ENCODE measurements at regions not wholly inside any gene's neighbourhood (a gene's known extent, or its start where the extent isn't known, plus 50 kb on each side); places are given as distances from the start of the nearest gene placed in this dataset.

- Histone ChIP-seq H3K9me3 (ENCODE audit: control insufficient read depth, insufficient read depth, low read depth, low read length) (no peaks in the 10 kb centered on the region), H3K27me3 (ENCODE audit: control insufficient read depth, insufficient read depth, low read length) (no peaks in the 10 kb centered on the region), H3K4me2 (ENCODE audit: extremely low read depth, insufficient read depth, low read length) (no peak overlapping the region), H3K4me1 (ENCODE audit: control insufficient read depth, extremely low read depth, insufficient read depth, low read length) (no peaks in the 10 kb centered on the region), H3K79me2 (ENCODE audit: control insufficient read depth, insufficient read depth, low read length) (no peaks in the 10 kb centered on the region), H3K36me3 (ENCODE audit: control insufficient read depth, insufficient read depth, low read length) (no peaks in the 10 kb centered on the region), H2AFZ (ENCODE audit: low read length) (no peak overlapping the region), H3K9ac (ENCODE audit: insufficient read depth, low read length) (no peak overlapping the region), H3K27ac (ENCODE audit: insufficient read depth, low read length) (no peak overlapping the region), H3K4me3 (replicated peaks in 1 of 4; ENCODE audit: control extremely low read depth in 1 of 4, insufficient read depth in 1 of 4, low read depth in 3 of 4, low read length in 4 of 4) (no peak overlapping the region), H4K20me1 (ENCODE audit: control insufficient read depth, extremely low read depth, insufficient read depth, low read length) (no peaks in the 10 kb centered on the region)
- TF ChIP-seq EZH2 (IDR thresholded peaks at IDR 0.05; ENCODE audit: low read length, missing control alignments) (no peak), CTCF (conservative IDR thresholded peaks at IDR 0.05 in 1 of 2, IDR thresholded peaks at IDR 0.05 in 1 of 2; ENCODE audit: low read depth in 1 of 2, low read length in 2 of 2) (no peak)
- DNase-seq (ENCODE audit: low read depth in 2 of 2): no peak
Observed at GRCh38 chr2:228956701-228957474, 314.2 kb downstream of the PID1 start.

GRCh38 chr2:228949831-228950230 lies 321.3 kb downstream of the PID1 start:
- TF ChIP-seq EZH2 (IDR thresholded peaks at IDR 0.05; ENCODE audit: low read length, missing control alignments) (no peak), CTCF (conservative IDR thresholded peaks at IDR 0.05 in 1 of 2, IDR thresholded peaks at IDR 0.05 in 1 of 2; ENCODE audit: low read depth in 1 of 2, low read length in 2 of 2) (no peak)
- H3K36me3 ChIP-seq (ENCODE audit: control insufficient read depth, insufficient read depth, low read length): no peaks in the 10 kb centered on the region
- H3K4me2 ChIP-seq (ENCODE audit: extremely low read depth, insufficient read depth, low read length): no peak overlapping the region
- H3K27ac ChIP-seq (ENCODE audit: insufficient read depth, low read length): no peak overlapping the region
- no peaks in the 10 kb centered on the region for H3K79me2 ChIP-seq (ENCODE audit: control insufficient read depth, insufficient read depth, low read length)
- no peaks in the 10 kb centered on the region for H3K4me1 ChIP-seq (ENCODE audit: control insufficient read depth, extremely low read depth, insufficient read depth, low read length)
- H4K20me1 ChIP-seq (ENCODE audit: control insufficient read depth, extremely low read depth, insufficient read depth, low read length): no peaks in the 10 kb centered on the region
- no peaks in the 10 kb centered on the region for H3K27me3 ChIP-seq (ENCODE audit: control insufficient read depth, insufficient read depth, low read length)
- H2AFZ ChIP-seq (ENCODE audit: low read length): no peak overlapping the region
- H3K9me3 ChIP-seq (ENCODE audit: control insufficient read depth, insufficient read depth, low read depth, low read length): no peaks in the 10 kb centered on the region
- no peak overlapping the region for H3K4me3 ChIP-seq (replicated peaks in 1 of 4; ENCODE audit: control extremely low read depth in 1 of 4, insufficient read depth in 1 of 4, low read depth in 3 of 4, low read length in 4 of 4)
- H3K9ac ChIP-seq (ENCODE audit: insufficient read depth, low read length): no peak overlapping the region
- no peak for DNase-seq (ENCODE audit: low read depth in 2 of 2)

- no peak for DNase-seq (ENCODE audit: low read depth in 2 of 2)
- no peaks in the 10 kb centered on the region for H3K4me1 ChIP-seq (ENCODE audit: control insufficient read depth, extremely low read depth, insufficient read depth, low read length)
- H2AFZ ChIP-seq (ENCODE audit: low read length): no peak overlapping the region
- H3K4me3 ChIP-seq (replicated peaks in 1 of 4; ENCODE audit: control extremely low read depth in 1 of 4, insufficient read depth in 1 of 4, low read depth in 3 of 4, low read length in 4 of 4): no peak overlapping the region
- no peaks in the 10 kb centered on the region for H3K79me2 ChIP-seq (ENCODE audit: control insufficient read depth, insufficient read depth, low read length)
- no peaks in the 10 kb centered on the region for H3K36me3 ChIP-seq (ENCODE audit: control insufficient read depth, insufficient read depth, low read length)
- H3K27ac ChIP-seq (ENCODE audit: insufficient read depth, low read length): no peak overlapping the region
- no peaks in the 10 kb centered on the region for H4K20me1 ChIP-seq (ENCODE audit: control insufficient read depth, extremely low read depth, insufficient read depth, low read length)
- no peaks in the 10 kb centered on the region for H3K27me3 ChIP-seq (ENCODE audit: control insufficient read depth, insufficient read depth, low read length)
- no peaks in the 10 kb centered on the region for H3K9me3 ChIP-seq (ENCODE audit: control insufficient read depth, insufficient read depth, low read depth, low read length)
- no peak overlapping the region for H3K4me2 ChIP-seq (ENCODE audit: extremely low read depth, insufficient read depth, low read length)
- H3K9ac ChIP-seq (ENCODE audit: insufficient read depth, low read length): no peak overlapping the region
- TF ChIP-seq EZH2 (IDR thresholded peaks at IDR 0.05; ENCODE audit: low read length, missing control alignments): no peak
- no peak for TF ChIP-seq CTCF (conservative IDR thresholded peaks at IDR 0.05 in 1 of 2, IDR thresholded peaks at IDR 0.05 in 1 of 2; ENCODE audit: low read depth in 1 of 2, low read length in 2 of 2)
Observed at GRCh38 chr2:228945710-228946109, 325.4 kb downstream of the PID1 start.
